IMR-90 (cell line): ENCODE measurements at regions not wholly inside any gene's neighbourhood (a gene's known extent, or its start where the extent isn't known, plus 50 kb on each side); places are given as distances from the start of the nearest gene placed in this dataset.

ENCODE experiments used
- ATAC-seq: fragments of 200-7000 bp; cut with Tn5 transposase; 2 replicates; pipeline ENCODE4 v1.9.1; 2020; ENCODE audit warnings: low read depth, mild to moderate bottlenecking, moderate library complexity
- BruUV-seq: library from RNA; stranded (reverse); fragments of 400-500 nt; replicated peaks from 2 replicates; lab custom pipeline; 2021; lab: Mats Ljungman, UMichigan
- CTCF ChIA-PET: fragments of 300-600 bp; formaldehyde crosslinking; extraction: SDS; loops from one replicate; lab custom pipeline; 2021; ENCODE audit warnings: antibody characterized with exemption; lab: Yijun Ruan, JAX
- POLR2A ChIA-PET: fragments of 300-600 bp; sonication (Branson Sonifier 250); formaldehyde crosslinking; loops from one replicate; lab custom pipeline; 2022; ENCODE audit warnings: antibody characterized with exemption; ENCODE audit not compliant: unreplicated experiment; lab: Charles Lee
- DNase-seq: peaks from one replicate; pipeline ENCODE4 v3.0.0; 2013
- H2AFZ ChIP-seq: replicated peaks from 2 replicates; pipeline ENCODE3; 2013; ENCODE audit warnings: low read length, mild to moderate bottlenecking; ENCODE audit not compliant: poor library complexity
- H2AK5ac ChIP-seq: 2 replicates; pipeline ENCODE4 v1.6.1; 2013; ENCODE audit warnings: low read depth, low read length, inconsistent platforms
- H2AK9ac ChIP-seq: replicated peaks from 2 replicates; pipeline ENCODE3; 2013; ENCODE audit warnings: mild to moderate bottlenecking, low read depth, low read length, moderate library complexity; ENCODE audit not compliant: poor library complexity
- H2BK120ac ChIP-seq: 2 replicates; pipeline ENCODE4 v1.6.1; 2013; ENCODE audit warnings: low read depth, low read length, inconsistent platforms
- H2BK15ac ChIP-seq: 3 replicates; pipeline ENCODE4 v1.6.1; 2013; ENCODE audit warnings: low read depth, low read length, inconsistent platforms
- H2BK20ac ChIP-seq: 2 replicates; pipeline ENCODE4 v1.6.1; 2013; ENCODE audit warnings: low read depth, mild to moderate bottlenecking, inconsistent platforms, low read length, moderate library complexity
- H2BK5ac ChIP-seq: 2 replicates; pipeline ENCODE4 v1.6.1; 2013; ENCODE audit warnings: mild to moderate bottlenecking, low read depth, low read length, inconsistent platforms; ENCODE audit not compliant: poor library complexity, severe bottlenecking
- H3K14ac ChIP-seq: replicated peaks from 2 replicates; pipeline ENCODE4 v1.6.1; 2013; ENCODE audit warnings: low read depth, low read length, inconsistent platforms
- H3K18ac ChIP-seq: 2 replicates; pipeline ENCODE4 v1.6.1; 2013; ENCODE audit warnings: low read depth, low read length, control low read depth
- H3K23ac ChIP-seq: 2 replicates; pipeline ENCODE4 v1.6.1; 2013; ENCODE audit warnings: low read depth, low read length, inconsistent platforms
- H3K27ac ChIP-seq: 2 replicates; pipeline ENCODE4 v1.5.1; 2013; ENCODE audit warnings: mild to moderate bottlenecking, control low read depth, low read length; ENCODE audit not compliant: insufficient read depth
- H3K27me3 ChIP-seq: 2 replicates; pipeline ENCODE4 v1.6.1; 2013; ENCODE audit warnings: low read length; ENCODE audit not compliant: control insufficient read depth, insufficient read depth
- H3K36me3 ChIP-seq: 2 replicates; pipeline ENCODE4 v1.6.1; 2013; ENCODE audit warnings: low read length, mixed read lengths; ENCODE audit not compliant: control insufficient read depth, insufficient read depth
- H3K4ac ChIP-seq: 2 replicates; pipeline ENCODE4 v1.6.1; 2013; ENCODE audit warnings: low read depth, low read length, inconsistent platforms
- H3K4me1 ChIP-seq: 2 replicates; pipeline ENCODE4 v1.6.1; 2013; ENCODE audit warnings: low read length, mixed read lengths; ENCODE audit not compliant: control insufficient read depth, insufficient read depth
- H3K4me2 ChIP-seq: 2 replicates; pipeline ENCODE4 v1.6.1; 2013; ENCODE audit warnings: low read depth, mild to moderate bottlenecking, control low read depth, low read length, moderate library complexity
- H3K4me3 ChIP-seq: 2 replicates; pipeline ENCODE4 v1.5.1; 2013; ENCODE audit warnings: low read depth, mild to moderate bottlenecking, control low read depth, low read length, moderate library complexity; ENCODE audit not compliant: insufficient read depth
- H3K56ac ChIP-seq: 2 replicates; pipeline ENCODE4 v1.6.1; 2013; ENCODE audit warnings: low read length, inconsistent platforms; ENCODE audit not compliant: insufficient read depth; ENCODE audit errors: extremely low read depth
- H3K79me1 ChIP-seq, 2 experiments: 2 replicates each; pipeline ENCODE4 v1.6.1; 2013; ENCODE audit warnings: low read length in 2 of 2, inconsistent platforms in 1 of 2, low read depth in 1 of 2
- H3K9ac ChIP-seq: 2 replicates; pipeline ENCODE4 v1.6.1; 2013; ENCODE audit warnings: low read depth, low read length, control low read depth
- H3K9me1 ChIP-seq: 2 replicates; pipeline ENCODE4 v1.6.1; 2013; ENCODE audit warnings: low read length, inconsistent platforms; ENCODE audit not compliant: insufficient read depth
- H3K9me3 ChIP-seq: 2 replicates; pipeline ENCODE4 v1.6.1; 2013; ENCODE audit warnings: low read length; ENCODE audit not compliant: control insufficient read depth, insufficient read depth
- H4K20me1 ChIP-seq: 2 replicates; pipeline ENCODE4 v1.6.1; 2013; ENCODE audit warnings: low read length, inconsistent platforms; ENCODE audit not compliant: insufficient read depth
- H4K5ac ChIP-seq: 2 replicates; pipeline ENCODE4 v1.6.1; 2013; ENCODE audit warnings: mild to moderate bottlenecking, low read depth, low read length, control low read depth
- H4K8ac ChIP-seq, 2 experiments: 2 replicates each; pipeline ENCODE4 v1.6.1; 2013; ENCODE audit warnings: low read depth in 2 of 2, low read length in 2 of 2, control low read depth in 1 of 2, inconsistent platforms in 1 of 2
- H4K91ac ChIP-seq: 2 replicates; pipeline ENCODE4 v1.6.1; 2013; ENCODE audit warnings: low read depth, low read length, inconsistent platforms; ENCODE audit not compliant: insufficient read depth
- CHD1 ChIP-seq: IDR thresholded peaks from 2 replicates; pipeline ENCODE4 v1.6.1; 2012; ENCODE audit warnings: low read depth, low read length, improper control_type of control experiment
- POLR2A ChIP-seq: IDR thresholded peaks from 2 replicates; pipeline ENCODE4 v1.6.1; 2012; ENCODE audit warnings: mild to moderate bottlenecking, low read depth, low read length
- RFX5 ChIP-seq: IDR thresholded peaks from 2 replicates; pipeline ENCODE4 v1.8.0; 2012; ENCODE audit warnings: low read depth, mild to moderate bottlenecking, low read length, moderate library complexity
- WGBS, 2 experiments: methylation state at CpG; one replicate each; pipeline versions ENCODE4 v1.1.5 to v1.1.7; 2013; ENCODE audit warnings: missing lambda C conversion rate in 2 of 2; ENCODE audit not compliant: insufficient read length in 1 of 2; ENCODE audit errors: extremely low coverage in 2 of 2; 5-methylcytosine and 5-hydroxymethylcytosine counted together
- dilution Hi-C: fragments of 300-500 bp; cut with HindIII; formaldehyde crosslinking; loops from one replicate; pipeline ENCODE4 v1.14.3; 2018; ENCODE audit warnings: low sequenced_read_pairs; ENCODE audit not compliant: unreplicated experiment
- in situ Hi-C: fragments of 300-500 bp; cut with MboI; formaldehyde crosslinking; loops from 3 replicates; pipeline ENCODE4 v1.14.3; 2019; ENCODE audit warnings: low sequenced_read_pairs, inconsistent platforms, mixed read lengths
- intact Hi-C: fragments of 100-400 bp; cut with micrococcal nuclease; formaldehyde crosslinking; loops from 2 replicates; pipeline ENCODE4 v1.10.0; 2022

DNA sequence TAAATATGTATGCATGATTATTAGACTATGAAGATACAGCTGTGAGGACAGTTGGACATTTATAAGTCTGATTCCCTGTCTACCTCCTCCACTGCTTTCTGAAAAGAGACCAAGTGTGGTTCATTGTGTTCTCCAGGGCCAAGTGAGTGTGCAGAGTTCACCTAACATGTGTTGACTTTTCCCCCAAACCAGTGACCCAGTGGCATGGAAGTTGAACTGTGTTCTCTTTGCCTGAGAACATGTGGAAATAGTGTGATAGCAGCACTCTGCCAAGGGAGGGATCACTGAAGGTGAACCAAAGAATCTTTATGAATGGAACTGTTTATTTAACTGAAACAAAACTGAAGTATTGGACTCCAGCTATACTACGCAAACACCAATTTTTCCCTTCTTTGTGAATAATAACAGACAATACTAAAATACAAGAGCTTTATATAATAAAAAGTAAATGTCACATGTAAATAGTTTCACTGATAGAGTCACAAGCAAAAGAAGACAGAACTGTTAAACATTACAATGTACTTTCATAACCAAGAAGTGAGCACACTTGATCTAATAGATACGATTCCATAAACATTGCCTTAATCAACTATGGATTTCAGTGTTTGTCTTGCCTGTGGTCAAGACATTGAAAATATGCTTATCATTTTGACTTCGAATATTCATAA lies 200.3 kb upstream of the FUT9 start:
- BruUV-seq: no TSS peak
- no peaks in the 10 kb centered on the region for H4K20me1 ChIP-seq
- dilution Hi-C loops: no loop called here
- in situ Hi-C loops: no loop called here
- no peak overlapping the region for H3K4me3 ChIP-seq
- H3K56ac ChIP-seq: no peak overlapping the region
- no peak overlapping the region for H2AK9ac ChIP-seq
- H2AK5ac ChIP-seq: no peak overlapping the region
- no CpG with 5 or more reads among the region's 3 CpGs for WGBS, 2 experiments
- no peak overlapping the region for H4K5ac ChIP-seq
- H2AFZ ChIP-seq: no peak overlapping the region
- H3K14ac ChIP-seq: no peak overlapping the region
- no peaks in the 10 kb centered on the region for H3K79me1 ChIP-seq
- H3K4me2 ChIP-seq: no peak overlapping the region
- no peak overlapping the region for H3K9ac ChIP-seq
- DNase-seq (no peak), ATAC-seq (no peak)
- ChIA-PET POLR2A (no interaction called here), CTCF (no interaction called here)
- H2BK20ac ChIP-seq: no peak overlapping the region
- no peak overlapping the region for H2BK120ac ChIP-seq
- H2BK15ac ChIP-seq: no peak overlapping the region
- no peaks in the 10 kb centered on the region for H3K9me1 ChIP-seq
- H2BK5ac ChIP-seq: no peak overlapping the region
- no peak overlapping the region for H4K8ac ChIP-seq
- H3K27me3 ChIP-seq: no peaks in the 10 kb centered on the region
- no peaks in the 10 kb centered on the region for H3K4me1 ChIP-seq
- intact Hi-C loops: no loop called here
- no peak overlapping the region for H3K18ac ChIP-seq
- H4K91ac ChIP-seq: no peak overlapping the region
- no peaks in the 10 kb centered on the region for H3K36me3 ChIP-seq
- H3K27ac ChIP-seq: no peak overlapping the region
- TF ChIP-seq POLR2A: no peak
- TF ChIP-seq CHD1: no peak
- TF ChIP-seq RFX5: no peak
- H3K9me3 ChIP-seq: peaks cover 7% of the 10 kb centered on the region
- H3K4ac ChIP-seq: no peak overlapping the region
- no peak overlapping the region for H3K23ac ChIP-seq
